Tibial nerve (tissue), 4 donors: ENCODE measurements at regions not wholly inside any gene's neighbourhood (a gene's known extent, or its start where the extent isn't known, plus 50 kb on each side); places are given as distances from the start of the nearest gene placed in this dataset.
"Not testable (repeated sequence)": the region's sequence is repeated elsewhere in the genome, so short reads cannot be mapped to it uniquely, and the experiment has no call there.

Experiments used
- DNase-seq, 2 donors: peaks; one replicate each; pipeline ENCODE4 v3.0.0-alpha.2; 2019; ENCODE audit warnings: low spot score in 2 of 2
- H3K27ac ChIP-seq, 4 donors: fragments of 200-600 bp; sonication (generic) in 3 of 4; one replicate each; pipeline ENCODE4 v1.5.1; 2017 to 2019; ENCODE audit warnings: mild to moderate bottlenecking in 1 of 4
- H3K27me3 ChIP-seq, 2 donors: fragments of 200-600 bp; sonication (generic) in 1 of 2; one replicate each; pipeline versions ENCODE4 v1.5.1 to v1.6.0; 2017 to 2019
- H3K36me3 ChIP-seq, 3 donors: fragments of 200-600 bp; sonication (generic); one replicate each; pipeline ENCODE4 v1.5.1; 2018 to 2019
- H3K4me1 ChIP-seq, 4 donors: fragments of 200-600 bp; sonication (generic) in 3 of 4; one replicate each; pipeline ENCODE4 v1.5.1; 2017 to 2019
- H3K4me3 ChIP-seq, 4 donors: fragments of 200-600 bp; sonication (generic) in 3 of 4; one replicate each; pipeline ENCODE4 v1.5.1; 2017 to 2019; ENCODE audit warnings: mild to moderate bottlenecking in 1 of 4, moderate library complexity in 1 of 4
- H3K9me3 ChIP-seq, 4 donors: fragments of 200-600 bp; sonication (generic) in 3 of 4; one replicate each; pipeline ENCODE4 v1.5.1; 2017 to 2019
- EP300 ChIP-seq, 2 donors: sonication (generic); formaldehyde crosslinking; IDR thresholded peaks; one replicate each; pipeline ENCODE4 v1.6.1; 2017; ENCODE audit warnings: antibody characterized with exemption in 2 of 2, mild to moderate bottlenecking in 1 of 2
- POLR2A ChIP-seq, 2 donors: fragments of 450-650 bp; IDR thresholded peaks; one replicate each; pipeline ENCODE4 v1.6.1; 2017; ENCODE audit warnings: antibody characterized with exemption in 2 of 2, mild to moderate bottlenecking in 2 of 2, moderate library complexity in 2 of 2
- WGBS, 2 donors: methylation state at CpG; one replicate each; pipeline ENCODE4 v1.1.5; 2018; 5-methylcytosine and 5-hydroxymethylcytosine counted together
- TF ChIP-seq, protein P1 (sequence below), 5 experiments: fragments of 200-600 bp in 3 of 5; fragments of 450-650 bp in 2 of 5; sonication (generic) in 3 of 5; IDR thresholded peaks; one replicate each; pipeline ENCODE4 v1.5.1; 2016 to 2019; ENCODE audit warnings: antibody characterized with exemption in 5 of 5, mild to moderate bottlenecking in 3 of 5, moderate library complexity in 2 of 5

DNA sequence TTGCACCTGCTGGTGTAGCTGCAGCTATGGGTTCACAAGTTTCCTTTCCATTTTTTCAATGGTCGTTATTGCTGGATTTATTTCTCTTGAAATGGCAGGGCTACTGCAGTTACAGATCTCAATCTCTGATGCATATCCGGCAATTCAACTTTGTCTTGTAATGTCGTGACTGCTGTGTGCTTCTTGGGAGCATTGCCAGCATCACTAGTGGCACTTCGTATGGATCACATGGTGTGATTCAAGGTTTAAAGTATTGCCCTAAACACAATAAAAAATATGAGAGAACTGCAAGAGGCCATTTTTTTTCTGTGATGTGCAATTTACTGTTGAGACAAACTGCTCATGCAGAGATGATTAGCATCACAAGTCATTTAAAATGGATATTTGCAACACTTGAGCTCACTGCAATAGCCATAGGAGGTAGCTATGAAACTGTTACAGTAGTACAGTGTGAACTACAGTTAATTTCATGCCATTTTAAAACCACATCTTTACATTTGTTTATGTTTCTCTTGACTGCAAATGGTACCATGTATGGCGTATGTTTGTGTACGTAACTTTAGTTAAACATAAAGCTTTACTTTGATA lies 217.4 kb upstream of the PDE3A start:
- DNase-seq, result no peak
- TF ChIP-seq EP300 (IDR thresholded peaks at IDR 0.05), result no peak
- TF ChIP-seq POLR2A (IDR thresholded peaks at IDR 0.05), result no peak
- TF ChIP-seq, protein P1, sequence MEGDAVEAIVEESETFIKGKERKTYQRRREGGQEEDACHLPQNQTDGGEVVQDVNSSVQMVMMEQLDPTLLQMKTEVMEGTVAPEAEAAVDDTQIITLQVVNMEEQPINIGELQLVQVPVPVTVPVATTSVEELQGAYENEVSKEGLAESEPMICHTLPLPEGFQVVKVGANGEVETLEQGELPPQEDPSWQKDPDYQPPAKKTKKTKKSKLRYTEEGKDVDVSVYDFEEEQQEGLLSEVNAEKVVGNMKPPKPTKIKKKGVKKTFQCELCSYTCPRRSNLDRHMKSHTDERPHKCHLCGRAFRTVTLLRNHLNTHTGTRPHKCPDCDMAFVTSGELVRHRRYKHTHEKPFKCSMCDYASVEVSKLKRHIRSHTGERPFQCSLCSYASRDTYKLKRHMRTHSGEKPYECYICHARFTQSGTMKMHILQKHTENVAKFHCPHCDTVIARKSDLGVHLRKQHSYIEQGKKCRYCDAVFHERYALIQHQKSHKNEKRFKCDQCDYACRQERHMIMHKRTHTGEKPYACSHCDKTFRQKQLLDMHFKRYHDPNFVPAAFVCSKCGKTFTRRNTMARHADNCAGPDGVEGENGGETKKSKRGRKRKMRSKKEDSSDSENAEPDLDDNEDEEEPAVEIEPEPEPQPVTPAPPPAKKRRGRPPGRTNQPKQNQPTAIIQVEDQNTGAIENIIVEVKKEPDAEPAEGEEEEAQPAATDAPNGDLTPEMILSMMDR (IDR thresholded peaks at IDR 0.05), result no peak
- no peaks in the 10 kb centered on the region for H3K9me3 ChIP-seq
- no peaks in the 10 kb centered on the region for H3K4me1 ChIP-seq
- WGBS, 2 donors, result 56 to 68% methylated on average over 6 of the region's 6 CpGs
- no peak overlapping the region for H3K4me3 ChIP-seq
- no peaks in the 10 kb centered on the region for H3K27me3 ChIP-seq
- H3K36me3 ChIP-seq, result no peaks in the 10 kb centered on the region
- H3K27ac ChIP-seq, result no peak overlapping the region

DNA sequence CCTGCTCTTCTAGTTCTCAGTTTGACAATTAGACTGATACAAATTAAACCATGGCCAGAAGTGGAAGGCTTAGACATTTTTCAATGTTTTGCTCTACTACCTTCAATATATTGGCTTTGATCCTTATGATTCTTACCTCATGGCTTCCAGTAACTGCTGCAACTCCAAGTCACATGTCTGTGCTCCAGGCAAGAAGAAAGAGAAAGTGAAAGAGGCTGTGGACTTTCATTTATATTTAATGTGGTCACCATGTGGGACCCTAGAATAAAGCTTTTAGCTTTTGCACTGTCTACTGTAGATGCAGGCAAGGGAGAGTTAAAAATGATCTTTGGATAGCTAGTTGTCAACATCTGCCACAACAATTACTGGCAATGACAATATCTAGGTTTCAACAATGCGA lies 214.3 kb upstream of the PDE3A start:
- no peak for DNase-seq
- no peaks in the 10 kb centered on the region for H3K4me1 ChIP-seq
- no peaks in the 10 kb centered on the region for H3K9me3 ChIP-seq
- no peak overlapping the region for H3K27ac ChIP-seq
- TF ChIP-seq EP300 (IDR thresholded peaks at IDR 0.05) (no peak), POLR2A (IDR thresholded peaks at IDR 0.05) (no peak)
- TF ChIP-seq, protein P1 (IDR thresholded peaks at IDR 0.05), result no peak
- no peaks in the 10 kb centered on the region for H3K36me3 ChIP-seq
- no peaks in the 10 kb centered on the region for H3K27me3 ChIP-seq
- WGBS, 2 donors, result 84 to 94% methylated on average over 1 of the region's 1 CpG
- no peak overlapping the region for H3K4me3 ChIP-seq

DNA sequence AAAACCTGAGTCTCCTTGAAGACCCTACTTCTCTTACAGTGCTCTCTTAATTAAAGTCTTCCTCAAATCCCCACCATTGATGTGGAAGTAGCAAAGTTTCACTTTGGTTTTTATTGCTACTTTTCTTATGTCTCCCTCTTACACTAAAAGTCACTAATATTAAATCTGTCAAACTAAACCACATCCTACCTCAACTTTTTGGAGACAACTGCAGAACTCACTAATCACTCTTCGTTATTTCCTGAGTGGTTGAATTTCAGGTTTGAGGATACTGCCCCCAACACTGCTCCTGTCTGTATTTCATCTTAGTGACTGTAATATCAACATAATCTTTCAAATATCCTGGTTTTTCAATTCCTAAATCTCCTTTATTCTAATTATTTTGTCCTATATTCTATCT lies 213.0 kb upstream of the PDE3A start:
- no peaks in the 10 kb centered on the region for H3K4me1 ChIP-seq
- no peaks in the 10 kb centered on the region for H3K9me3 ChIP-seq
- WGBS, 2 donors, result 85 to 92% methylated on average over 1 of the region's 1 CpG
- no peaks in the 10 kb centered on the region for H3K36me3 ChIP-seq
- no peaks in the 10 kb centered on the region for H3K27me3 ChIP-seq
- H3K27ac ChIP-seq, result no peak overlapping the region
- H3K4me3 ChIP-seq, result no peak overlapping the region
- DNase-seq, result no peak
- TF ChIP-seq POLR2A (IDR thresholded peaks at IDR 0.05), result no peak

DNA sequence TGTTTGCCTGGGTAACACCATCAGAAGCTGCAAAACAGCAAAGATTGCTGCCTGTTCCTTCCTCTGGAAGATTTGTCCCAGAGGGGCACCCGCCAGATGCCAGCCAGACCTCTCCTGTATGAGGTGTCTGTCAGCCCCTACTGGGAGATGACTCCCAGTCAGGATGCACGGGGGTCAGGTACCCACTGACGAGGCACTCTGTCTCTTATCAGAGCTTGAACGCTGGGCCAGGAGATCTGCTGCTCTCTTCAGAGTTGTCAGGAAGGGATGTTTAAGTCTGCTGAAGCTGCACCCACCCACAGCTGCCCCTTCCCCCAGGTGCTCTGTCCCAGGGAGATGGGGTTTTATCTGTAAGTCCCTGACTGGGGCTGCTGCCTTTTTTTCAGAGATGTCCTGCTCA lies 207.4 kb upstream of the PDE3A start:
- DNase-seq, H3K27me3 ChIP-seq, H3K4me3 ChIP-seq, H3K9me3 ChIP-seq, H3K27ac ChIP-seq, H3K36me3 ChIP-seq, H3K4me1 ChIP-seq: not testable (repeated sequence)
- whole genome bisulfite sequencing, 2 donors, result 76 to 89% methylated on average over 1 to 4 of the region's 4 CpGs

DNA sequence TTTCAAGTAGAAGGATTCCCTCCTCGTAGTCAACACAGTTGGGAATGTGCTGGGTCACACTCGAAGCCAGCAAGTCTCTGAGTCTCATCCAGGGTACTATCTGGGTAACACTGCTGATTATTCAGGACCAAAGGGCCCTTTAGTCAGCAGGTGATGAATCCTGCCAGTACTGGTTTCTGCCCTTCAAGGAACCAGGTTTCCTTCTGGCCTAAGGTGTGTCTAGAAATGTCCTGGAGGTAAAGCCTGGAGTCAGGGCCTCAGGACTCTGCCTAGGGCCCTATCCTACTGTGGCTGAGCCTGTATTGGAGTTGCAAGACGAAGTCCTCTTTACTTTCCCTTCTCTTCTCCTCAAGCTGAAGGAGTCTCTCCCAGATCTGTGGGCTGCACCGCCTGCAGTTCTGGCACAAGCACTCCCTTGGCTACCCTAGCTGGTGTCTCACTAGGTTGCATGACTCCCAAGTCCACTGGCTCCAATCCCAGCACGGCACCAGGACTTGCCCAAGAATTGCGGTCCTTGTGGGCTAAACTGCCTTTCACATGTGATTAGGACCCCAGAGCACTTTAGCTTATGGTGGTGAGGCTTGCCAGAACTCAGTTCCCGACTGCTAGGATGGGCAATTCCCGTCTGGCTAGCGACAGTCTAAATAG lies 193.7 kb upstream of the PDE3A start:
- DNase-seq, result no peak

DNA sequence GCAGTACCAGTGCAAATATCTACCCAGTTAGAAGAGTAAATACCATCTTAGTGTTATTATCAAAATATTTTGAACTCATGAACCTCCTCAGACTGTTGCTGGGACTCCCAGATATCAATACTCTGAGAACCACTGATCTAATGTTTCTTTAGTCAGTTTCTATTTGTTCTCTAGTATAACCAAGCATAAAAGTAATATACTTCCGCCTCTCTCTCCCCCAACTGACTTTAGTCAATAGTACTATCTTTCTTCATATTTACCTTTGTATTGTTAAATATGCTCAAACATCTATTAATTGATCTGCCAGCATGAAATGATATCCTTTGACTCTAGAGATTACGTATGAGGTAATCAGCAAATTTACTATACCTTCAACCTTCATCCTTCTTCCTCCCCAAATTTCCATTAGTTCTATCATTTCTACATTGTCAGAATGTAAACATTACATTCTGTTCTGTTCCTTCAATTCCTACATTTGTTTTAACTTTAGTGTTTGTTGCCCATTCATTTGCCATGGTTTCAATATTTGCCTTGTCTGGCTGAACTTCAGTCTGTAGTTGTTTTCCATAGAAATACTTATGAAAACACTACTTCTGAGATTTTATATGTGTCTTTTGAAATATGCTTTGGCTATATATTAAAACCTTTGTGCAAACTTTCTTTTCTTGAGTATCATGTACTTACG lies 192.5 kb upstream of the PDE3A start:
- DNase-seq, result no peak
- no peaks in the 10 kb centered on the region for H3K36me3 ChIP-seq
- H3K4me1 ChIP-seq, result no peaks in the 10 kb centered on the region
- TF ChIP-seq, protein P1 (IDR thresholded peaks at IDR 0.05), result no peak
- TF ChIP-seq POLR2A (IDR thresholded peaks at IDR 0.05), result no peak
- TF ChIP-seq EP300 (IDR thresholded peaks at IDR 0.05), result no peak
- 96 to 98% methylated on average over 3 of the region's 3 CpGs for WGBS, 2 donors
- H3K4me3 ChIP-seq, result no peak overlapping the region
- no peak overlapping the region for H3K27ac ChIP-seq
- no peaks in the 10 kb centered on the region for H3K27me3 ChIP-seq
- H3K9me3 ChIP-seq, result no peaks in the 10 kb centered on the region

More for the DNA sequence above, 193.7 kb upstream of the PDE3A start:
- H3K4me3 ChIP-seq, result no peak overlapping the region
- TF ChIP-seq EP300 (IDR thresholded peaks at IDR 0.05), result no peak
- H3K27me3 ChIP-seq, result no peaks in the 10 kb centered on the region
- H3K9me3 ChIP-seq, result no peaks in the 10 kb centered on the region
- no peaks in the 10 kb centered on the region for H3K4me1 ChIP-seq
- 86 to 95% methylated on average over 7 to 9 of the region's 9 CpGs for WGBS, 2 donors
- H3K36me3 ChIP-seq, result no peaks in the 10 kb centered on the region
- H3K27ac ChIP-seq, result no peak overlapping the region
